Suprapubic skin (tissue), 3 donors: ENCODE measurements at regions not wholly inside any gene's neighbourhood (a gene's known extent, or its start where the extent isn't known, plus 50 kb on each side); places are given as distances from the start of the nearest gene placed in this dataset.

Experiments used
- CTCF ChIP-seq, 2 donors: fragments of 200-600 bp in 1 of 2; fragments of 450-650 bp in 1 of 2; sonication (generic) in 1 of 2; IDR thresholded peaks; one replicate each; pipeline ENCODE4 v1.5.1; 2016 to 2019; ENCODE audit warnings: antibody characterized with exemption in 2 of 2, mild to moderate bottlenecking in 1 of 2, moderate library complexity in 1 of 2
- EP300 ChIP-seq: sonication (generic); formaldehyde crosslinking; IDR thresholded peaks from one replicate; pipeline ENCODE4 v1.6.1; 2017; ENCODE audit warnings: antibody characterized with exemption

GRCh38 chr18:76567835-76568445 is 72.9 kb upstream of the ZNF516 start:
- TF ChIP-seq CTCF (IDR thresholded peaks at IDR 0.05) (no peak), EP300 (no peak)
